ENCODE measurements at regions not wholly inside any gene's neighbourhood (a gene's known extent, or its start where the extent isn't known, plus 50 kb on each side); places are given as distances from the start of the nearest gene placed in this dataset.

- peak in 1 of 2 experiments; percentile 56 for DNase-seq
Observed at GRCh38 chr4:138851391-138852335, 163.9 kb upstream of the NOCT start.

- DNase-seq = no peak
Observed at GRCh38 chr4:138845664-138846063, 169.9 kb upstream of the NOCT start.

GRCh38 chr4:138845054-138845453, 170.5 kb upstream of the NOCT start:
- DNase-seq = no peak

- DNase-seq = no peak
Observed at GRCh38 chr4:138843616-138844015, 172.0 kb upstream of the NOCT start.

- DNase-seq = peak in 1 of 2 experiments; percentile 25
Observed at GRCh38 chr4:138841343-138841742, 174.2 kb upstream of the NOCT start.

- no peak for DNase-seq
Observed at GRCh38 chr4:138838251-138838650, 177.3 kb upstream of the NOCT start.

- DNase-seq = no peak
Observed at GRCh38 chr4:138835832-138836533, 179.6 kb upstream of the NOCT start.

- no peak for DNase-seq
Observed at GRCh38 chr4:138833974-138834373, 181.6 kb upstream of the NOCT start.

GRCh38 chr4:138832563-138832962, 183.0 kb upstream of the NOCT start:
- no peak for DNase-seq

GRCh38 chr4:138831948-138832347, 183.6 kb upstream of the NOCT start:
- no peak for DNase-seq

GRCh38 chr4:138828926-138829325, 186.7 kb upstream of the NOCT start:
- DNase-seq = no peak

GRCh38 chr4:138826754-138827153, 188.8 kb upstream of the NOCT start:
- DNase-seq = no peak

- DNase-seq = no peak
Observed at GRCh38 chr4:138826322-138826721, 189.3 kb upstream of the NOCT start.

GRCh38 chr4:138821331-138821730, 194.2 kb upstream of the NOCT start:
- no peak for DNase-seq

- no peak for DNase-seq
Observed at GRCh38 chr4:138816875-138817274, 198.7 kb upstream of the NOCT start.

- DNase-seq = no peak
Observed at GRCh38 chr4:138815811-138816210, 199.8 kb upstream of the NOCT start.

GRCh38 chr4:138805736-138806135, 209.8 kb upstream of the NOCT start:
- no peak for DNase-seq

- no peak for DNase-seq
Observed at GRCh38 chr4:138804711-138805110, 210.9 kb upstream of the NOCT start.

GRCh38 chr4:138803051-138803450, 212.5 kb upstream of the NOCT start:
- DNase-seq = no peak

- no peak for DNase-seq
Observed at GRCh38 chr4:138802499-138802898, 213.1 kb upstream of the NOCT start.

GRCh38 chr4:138800421-138800820, 215.2 kb upstream of the NOCT start:
- no peak for DNase-seq

GRCh38 chr4:138798404-138798803, 217.2 kb upstream of the NOCT start:
- no peak for DNase-seq

- DNase-seq = no peak
Observed at GRCh38 chr4:138797646-138798045, 217.9 kb upstream of the NOCT start.

GRCh38 chr4:138796761-138797160, 218.8 kb upstream of the NOCT start:
- DNase-seq = no peak
